Endothelial cell of umbilical vein (primary cell): ENCODE measurements at regions not wholly inside any gene's neighbourhood (a gene's known extent, or its start where the extent isn't known, plus 50 kb on each side); places are given as distances from the start of the nearest gene placed in this dataset.

Experiments used
- BruUV-seq: library from RNA; stranded (reverse); fragments of 400-500 nt; replicated peaks from 2 replicates; lab custom pipeline; 2021; lab: Mats Ljungman, UMichigan
- CTCF ChIA-PET: fragments of 300-600, 350-600 bp; sonication (Branson Sonifier 250); formaldehyde crosslinking; loops from one replicate; lab custom pipeline; 2021; ENCODE audit warnings: antibody characterized with exemption, inconsistent platforms; lab: Charles Lee
- POLR2A ChIA-PET: fragments of 300-600, 350-600 bp; sonication (Branson Sonifier 250); formaldehyde crosslinking; loops from one replicate; lab custom pipeline; 2021; ENCODE audit warnings: antibody characterized with exemption, inconsistent platforms; lab: Charles Lee
- DNase-seq: peaks from one replicate; pipeline ENCODE4 v3.0.0-alpha.2; 2011; ENCODE audit warnings: low read depth, low spot score
- FAIRE-seq: peaks from 2 replicates; lab custom pipeline; 2011; peaks lifted over from hg19 to GRCh38; lab: Jason Lieb, UNC
- H2AFZ ChIP-seq: 2 replicates; pipeline ENCODE4 v1.6.0; 2012; ENCODE audit warnings: low read depth, low read length, control low read depth, inconsistent platforms
- H3K27ac ChIP-seq: 2 replicates; pipeline ENCODE4 v1.5.1; 2011; ENCODE audit warnings: low read depth, mild to moderate bottlenecking, control low read depth, low read length, moderate library complexity; ENCODE audit not compliant: insufficient read depth
- H3K27me3 ChIP-seq, 2 experiments: 2 replicates each; pipeline versions ENCODE4 v1.6.0 to v1.6.1; 2011; ENCODE audit warnings: low read length in 2 of 2, mixed read lengths in 1 of 2; ENCODE audit not compliant: control insufficient read depth in 2 of 2, insufficient read depth in 2 of 2
- H3K36me3 ChIP-seq, 2 experiments: 2 replicates in 1 of 2; 3 replicates in 1 of 2; pipeline ENCODE4 v1.5.1; 2011; ENCODE audit warnings: low read length in 2 of 2, mild to moderate bottlenecking in 1 of 2, moderate library complexity in 1 of 2; ENCODE audit not compliant: control insufficient read depth in 2 of 2, insufficient read depth in 2 of 2; ENCODE audit errors: extremely low read depth in 1 of 2
- H3K4me1 ChIP-seq: 3 replicates; pipeline ENCODE4 v1.5.1; 2011; ENCODE audit warnings: mild to moderate bottlenecking, low read length; ENCODE audit not compliant: control insufficient read depth, insufficient read depth; ENCODE audit errors: extremely low read depth
- H3K4me2 ChIP-seq: 2 replicates; pipeline ENCODE4 v1.6.1; 2011; ENCODE audit warnings: low read length, control low read depth, mixed read lengths; ENCODE audit not compliant: insufficient read depth
- H3K4me3 ChIP-seq, 3 experiments: fragments of 200-600 bp in 1 of 3; sonication (generic), shearing (Covaris generic) in 1 of 3; replicated peaks in 1 of 3; 2 replicates each; pipeline ENCODE4 v1.5.1; 2011 to 2016; ENCODE audit warnings: control low read depth in 3 of 3, low read length in 3 of 3, mild to moderate bottlenecking in 2 of 3, inconsistent platforms in 1 of 3, low read depth in 1 of 3, moderate library complexity in 1 of 3; ENCODE audit not compliant: insufficient read depth in 1 of 3
- H3K79me2 ChIP-seq: 2 replicates; pipeline ENCODE4 v1.6.0; 2012; ENCODE audit warnings: low read length, inconsistent platforms; ENCODE audit not compliant: control insufficient read depth, insufficient read depth
- H3K9ac ChIP-seq: replicated peaks from 2 replicates; pipeline ENCODE3; 2011; ENCODE audit warnings: low read length, control low read depth; ENCODE audit not compliant: insufficient read depth; ENCODE audit errors: extremely low read depth
- H3K9me1 ChIP-seq: replicated peaks from 3 replicates; pipeline ENCODE4 v1.6.0; 2011; ENCODE audit warnings: mild to moderate bottlenecking, low read length; ENCODE audit not compliant: control insufficient read depth, insufficient read depth; ENCODE audit errors: extremely low read depth
- H3K9me3 ChIP-seq: replicated peaks from 2 replicates; pipeline ENCODE4 v1.5.1; 2012; ENCODE audit warnings: low read length, inconsistent platforms; ENCODE audit not compliant: control insufficient read depth, insufficient read depth
- H4K20me1 ChIP-seq: replicated peaks from 2 replicates; pipeline ENCODE3; 2011; ENCODE audit warnings: mild to moderate bottlenecking, low read length; ENCODE audit not compliant: control insufficient read depth, insufficient read depth; ENCODE audit errors: extremely low read depth
- EZH2 ChIP-seq: IDR thresholded peaks from 2 replicates; pipeline ENCODE4 v1.6.1; 2012; ENCODE audit warnings: borderline replicate concordance, low read depth, mild to moderate bottlenecking, moderate library complexity, low read length, inconsistent platforms; ENCODE audit not compliant: severe bottlenecking
- FOS ChIP-seq: IDR thresholded peaks from 2 replicates; pipeline ENCODE4 v1.6.1; 2011; ENCODE audit warnings: mild to moderate bottlenecking, low read length, moderate library complexity, borderline replicate concordance; ENCODE audit not compliant: insufficient read depth
- GATA2 ChIP-seq: IDR thresholded peaks from 2 replicates; pipeline ENCODE4 v1.7.0; 2011; ENCODE audit warnings: low read depth, mild to moderate bottlenecking, moderate library complexity, mixed read lengths, low read length; ENCODE audit not compliant: insufficient read length, insufficient read depth
- JUN ChIP-seq: IDR thresholded peaks from 2 replicates; pipeline ENCODE4 v1.6.1; 2011; ENCODE audit warnings: borderline replicate concordance, low read depth; ENCODE audit not compliant: insufficient read length, insufficient read depth
- MYC ChIP-seq: IDR thresholded peaks from one replicate; pipeline ENCODE4 v1.6.1; 2011; ENCODE audit warnings: mild to moderate bottlenecking, low read depth, low read length
- POLR2A ChIP-seq: IDR thresholded peaks from 2 replicates; pipeline ENCODE4 v1.6.1; 2012; ENCODE audit warnings: low read depth, mild to moderate bottlenecking, control low read depth, low read length
- POLR2AphosphoS5 ChIP-seq: IDR thresholded peaks from 2 replicates; pipeline ENCODE4 v1.6.1; 2012; ENCODE audit warnings: low read depth, mild to moderate bottlenecking, control low read depth, low read length, moderate library complexity; ENCODE audit not compliant: insufficient read depth
- dilution Hi-C: fragments of 300-500 bp; cut with MboI; formaldehyde crosslinking; loops from one replicate; pipeline ENCODE4 v1.15.0; 2019; ENCODE audit warnings: low sequenced_read_pairs; ENCODE audit not compliant: extremely low pct_ligation_motif_present
- intact Hi-C: fragments of 100-400 bp; cut with micrococcal nuclease; formaldehyde crosslinking; loops from one replicate; pipeline ENCODE4 v1.10.0; 2022
- TF ChIP-seq, protein P1 (sequence below): IDR thresholded peaks from 2 replicates; pipeline ENCODE4 v1.6.1; 2011; ENCODE audit not compliant: insufficient read depth, insufficient read length
- TF ChIP-seq, protein P2 (sequence below), 2 donors: IDR thresholded peaks; 1 replicate in 1 of 2; 2 replicates in 1 of 2; pipeline ENCODE4 v1.5.1; 2011; ENCODE audit warnings: low read length in 2 of 2, mild to moderate bottlenecking in 2 of 2, moderate library complexity in 2 of 2, control low read depth in 1 of 2, inconsistent platforms in 1 of 2, low read depth in 1 of 2; ENCODE audit not compliant: insufficient read depth in 1 of 2; ENCODE audit errors: extremely low read depth in 1 of 2

DNA sequence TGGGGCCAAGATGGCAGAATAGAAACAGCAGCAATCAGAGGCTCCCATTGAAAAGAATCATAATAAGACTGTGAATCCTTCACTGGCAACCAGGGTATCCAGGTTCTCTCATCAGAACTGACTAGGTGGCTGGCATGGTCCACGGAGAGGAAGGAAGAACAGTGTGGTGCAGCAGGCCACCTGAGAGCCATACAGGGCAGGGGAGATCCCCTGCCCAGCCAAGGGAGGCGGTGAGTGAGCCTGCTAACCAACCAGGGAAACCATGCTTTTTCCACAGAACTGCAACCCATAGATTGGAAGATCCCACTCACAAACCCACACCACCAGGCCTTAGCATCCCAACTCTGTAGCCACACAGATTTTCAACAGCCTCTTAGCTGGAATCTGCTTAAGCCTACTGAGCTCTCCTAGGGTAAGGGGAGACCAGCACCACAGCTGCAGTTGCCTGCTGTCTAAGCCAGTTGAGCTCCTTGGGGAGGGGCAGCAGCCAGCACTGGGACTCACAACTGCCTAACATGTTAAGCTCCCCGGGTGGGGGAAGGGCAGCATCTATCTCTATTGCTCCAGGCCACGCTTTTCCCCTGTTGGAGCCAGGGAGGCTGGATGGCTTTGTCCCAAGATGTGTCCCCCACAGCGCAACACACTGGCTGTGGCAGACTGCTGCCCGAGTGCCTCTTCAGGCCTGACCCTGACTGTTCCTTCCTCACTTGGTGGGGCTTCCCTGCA is 342.6 kb upstream of the CCDC196 start:
- POLR2A ChIA-PET: no interaction called here
- H3K9ac ChIP-seq: no peak overlapping the region
- H3K4me1 ChIP-seq: no peaks in the 10 kb centered on the region
- no peak overlapping the region for H2AFZ ChIP-seq
- no TSS peak for BruUV-seq
- CTCF ChIA-PET: no interaction called here
- no peak overlapping the region for H3K4me2 ChIP-seq
- FAIRE-seq: no peak
- no peaks in the 10 kb centered on the region for H3K79me2 ChIP-seq
- dilution Hi-C loops: no loop called here
- H4K20me1 ChIP-seq: no peaks in the 10 kb centered on the region
- no peaks in the 10 kb centered on the region for H3K9me1 ChIP-seq
- H3K9me3 ChIP-seq: no peaks in the 10 kb centered on the region
- no peak overlapping the region for H3K27ac ChIP-seq
- no peaks in the 10 kb centered on the region for H3K36me3 ChIP-seq
- intact Hi-C loops: no loop called here
- H3K4me3 ChIP-seq: no peak overlapping the region
- DNase-seq: no peak
- no peaks in the 10 kb centered on the region for H3K27me3 ChIP-seq
- TF ChIP-seq, protein P1, sequence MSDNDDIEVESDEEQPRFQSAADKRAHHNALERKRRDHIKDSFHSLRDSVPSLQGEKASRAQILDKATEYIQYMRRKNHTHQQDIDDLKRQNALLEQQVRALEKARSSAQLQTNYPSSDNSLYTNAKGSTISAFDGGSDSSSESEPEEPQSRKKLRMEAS: no peak
- TF ChIP-seq MYC (no peak), POLR2AphosphoS5 (no peak), POLR2A (no peak), EZH2 (no peak), FOS (no peak), JUN (no peak), GATA2 (no peak)
- TF ChIP-seq, protein P2, sequence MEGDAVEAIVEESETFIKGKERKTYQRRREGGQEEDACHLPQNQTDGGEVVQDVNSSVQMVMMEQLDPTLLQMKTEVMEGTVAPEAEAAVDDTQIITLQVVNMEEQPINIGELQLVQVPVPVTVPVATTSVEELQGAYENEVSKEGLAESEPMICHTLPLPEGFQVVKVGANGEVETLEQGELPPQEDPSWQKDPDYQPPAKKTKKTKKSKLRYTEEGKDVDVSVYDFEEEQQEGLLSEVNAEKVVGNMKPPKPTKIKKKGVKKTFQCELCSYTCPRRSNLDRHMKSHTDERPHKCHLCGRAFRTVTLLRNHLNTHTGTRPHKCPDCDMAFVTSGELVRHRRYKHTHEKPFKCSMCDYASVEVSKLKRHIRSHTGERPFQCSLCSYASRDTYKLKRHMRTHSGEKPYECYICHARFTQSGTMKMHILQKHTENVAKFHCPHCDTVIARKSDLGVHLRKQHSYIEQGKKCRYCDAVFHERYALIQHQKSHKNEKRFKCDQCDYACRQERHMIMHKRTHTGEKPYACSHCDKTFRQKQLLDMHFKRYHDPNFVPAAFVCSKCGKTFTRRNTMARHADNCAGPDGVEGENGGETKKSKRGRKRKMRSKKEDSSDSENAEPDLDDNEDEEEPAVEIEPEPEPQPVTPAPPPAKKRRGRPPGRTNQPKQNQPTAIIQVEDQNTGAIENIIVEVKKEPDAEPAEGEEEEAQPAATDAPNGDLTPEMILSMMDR (IDR thresholded peaks at IDR 0.05; ENCODE audit: extremely low read depth in 1 of 2, insufficient read depth in 1 of 2, low read depth in 1 of 2, low read length in 2 of 2): no peak
